ENCODE measurements at regions not wholly inside any gene's neighbourhood (a gene's known extent, or its start where the extent isn't known, plus 50 kb on each side); places are given as distances from the start of the nearest gene placed in this dataset.

DNA sequence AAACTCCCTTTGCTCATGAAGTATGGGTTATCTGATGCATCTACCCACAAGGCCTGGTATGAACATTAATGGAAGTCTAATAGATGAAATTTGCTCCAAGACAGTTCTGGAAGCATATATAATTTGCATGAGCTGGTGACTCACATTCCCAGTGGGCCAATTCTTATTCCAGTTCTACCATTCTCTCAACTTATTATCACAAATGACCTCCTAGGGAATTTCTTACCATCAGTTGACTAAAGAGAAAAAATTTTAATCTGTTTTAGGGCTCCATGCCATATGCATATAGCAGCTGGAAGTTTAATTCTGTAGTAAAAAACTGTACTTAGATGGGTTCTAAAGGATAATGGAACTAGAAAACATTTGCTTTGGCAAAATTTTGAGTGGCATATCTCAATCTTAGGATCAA lies 165.2 kb upstream of the COL3A1 start:
- TF ChIP-seq CTCF (IDR thresholded peaks at IDR 0.05; ENCODE audit: low read depth, low read length, missing control alignments) = no peak
- DNase-seq (ENCODE audit: extremely low read depth, low read depth) = no peak
- no peak overlapping the region for H3K4me3 ChIP-seq (replicated peaks; ENCODE audit: low read depth, low read length)

GRCh38 chr2:188810586-188810985 lies 163.6 kb upstream of the COL3A1 start:
- no peak for TF ChIP-seq CTCF (IDR thresholded peaks at IDR 0.05; ENCODE audit: low read depth, low read length, missing control alignments)
- H3K4me3 ChIP-seq (replicated peaks; ENCODE audit: low read depth, low read length) = no peak overlapping the region
- DNase-seq (ENCODE audit: extremely low read depth, low read depth) = peak; percentile 11

DNA sequence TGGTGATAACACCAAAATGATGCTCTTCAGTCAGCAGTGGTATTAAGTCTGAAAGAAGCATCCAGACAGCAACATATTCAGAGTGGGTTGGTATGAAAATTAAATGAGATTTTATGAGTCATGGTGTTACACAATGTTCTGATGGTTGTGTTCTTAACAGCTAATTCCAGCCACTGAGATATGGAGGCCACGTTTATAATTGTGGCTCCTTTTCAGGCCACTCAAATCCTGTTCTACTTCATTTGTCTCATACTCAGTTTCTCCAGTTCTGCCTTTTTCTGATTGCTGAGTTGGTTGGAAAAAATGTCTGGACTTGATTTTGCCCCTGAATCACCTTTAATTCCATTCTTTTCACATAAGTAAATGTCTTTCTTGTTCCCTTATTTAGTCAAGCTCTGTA lies 162.7 kb upstream of the COL3A1 start:
- DNase-seq (ENCODE audit: extremely low read depth, low read depth) = no peak
- H3K4me3 ChIP-seq (replicated peaks; ENCODE audit: low read depth, low read length) = no peak overlapping the region
- TF ChIP-seq CTCF (IDR thresholded peaks at IDR 0.05; ENCODE audit: low read depth, low read length, missing control alignments) = no peak

GRCh38 chr2:188813315-188813714 lies 160.9 kb upstream of the COL3A1 start:
- no peak overlapping the region for H3K4me3 ChIP-seq (replicated peaks; ENCODE audit: low read depth, low read length)
- DNase-seq (ENCODE audit: extremely low read depth, low read depth) = no peak
- TF ChIP-seq CTCF (IDR thresholded peaks at IDR 0.05; ENCODE audit: low read depth, low read length, missing control alignments) = no peak

DNA sequence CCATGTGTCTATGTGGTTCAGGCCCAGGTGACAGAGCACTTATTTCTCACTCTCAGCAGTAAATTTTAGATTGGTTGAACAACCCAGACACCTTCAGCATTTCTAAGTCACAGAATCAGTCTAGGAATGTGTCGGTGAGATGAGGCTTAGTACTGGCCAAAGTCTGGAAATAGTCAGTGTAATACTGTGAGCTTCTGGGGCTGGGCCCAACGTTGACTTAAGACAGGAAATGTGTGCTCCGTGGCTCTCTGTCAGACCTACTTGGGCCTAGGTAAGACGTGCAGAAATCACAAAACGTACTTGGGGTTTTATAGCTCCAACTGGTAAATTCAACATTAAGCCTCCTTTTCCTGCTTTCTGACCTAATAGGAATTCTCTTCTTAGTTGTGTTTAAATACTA lies 160.3 kb upstream of the COL3A1 start:
- no peak overlapping the region for H3K4me3 ChIP-seq (replicated peaks; ENCODE audit: low read depth, low read length)
- DNase-seq (ENCODE audit: extremely low read depth, low read depth) = no peak
- TF ChIP-seq CTCF (IDR thresholded peaks at IDR 0.05; ENCODE audit: low read depth, low read length, missing control alignments) = no peak

GRCh38 chr2:188819011-188819410 lies 155.2 kb upstream of the COL3A1 start:
- no peak for DNase-seq (ENCODE audit: extremely low read depth, low read depth)
- TF ChIP-seq CTCF (IDR thresholded peaks at IDR 0.05; ENCODE audit: low read depth, low read length, missing control alignments) = no peak
- H3K4me3 ChIP-seq (replicated peaks; ENCODE audit: low read depth, low read length) = no peak overlapping the region

DNA sequence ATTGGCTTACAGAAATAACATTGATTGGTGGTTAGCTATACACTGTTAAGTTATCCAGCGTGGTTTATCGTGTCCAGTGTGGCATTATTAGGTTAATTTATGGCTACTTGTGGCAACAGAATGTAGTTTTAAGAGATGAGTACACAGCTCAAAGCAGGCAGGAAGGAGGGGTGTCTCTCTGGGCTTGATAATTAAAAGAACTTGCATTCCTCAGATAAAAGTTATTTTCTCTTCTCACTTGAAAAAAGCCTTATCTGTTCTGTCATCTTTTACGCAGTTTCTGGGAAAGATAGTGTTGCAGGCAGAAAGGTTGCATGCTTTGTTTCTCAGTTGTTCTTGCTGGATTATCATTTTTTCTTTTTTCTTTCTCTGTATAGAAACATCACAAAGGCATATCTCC lies 154.4 kb upstream of the COL3A1 start:
- H3K4me3 ChIP-seq (replicated peaks; ENCODE audit: low read depth, low read length) = no peak overlapping the region
- no peak for DNase-seq (ENCODE audit: extremely low read depth, low read depth)

More for the DNA sequence above, 154.4 kb upstream of the COL3A1 start:
- TF ChIP-seq CTCF (IDR thresholded peaks at IDR 0.05; ENCODE audit: low read depth, low read length, missing control alignments) = no peak

Data from HFF-Myc (cell line).